ENCODE measurements at regions not wholly inside any gene's neighbourhood (a gene's known extent, or its start where the extent isn't known, plus 50 kb on each side); places are given as distances from the start of the nearest gene placed in this dataset.
A peak's percentile ranks its signal among the peaks of the same experiment; 100 is the strongest.

GRCh38 chr20:12722091-12722490, 286.7 kb upstream of the SPTLC3 start:
- TF ChIP-seq EZH2 (IDR thresholded peaks at IDR 0.05; ENCODE audit: low read length, unreplicated experiment): no peak
- TF ChIP-seq CTCF (conservative IDR thresholded peaks at IDR 0.05; ENCODE audit: low read depth, low read length): no peak
- no peak for TF ChIP-seq EZH2phosphoT487 (IDR thresholded peaks at IDR 0.05; ENCODE audit: borderline replicate concordance, low read length)
- Histone ChIP-seq H3K9ac (ENCODE audit: low read length) (no peak overlapping the region), H3K27me3 (ENCODE audit: low read length) (peaks cover 24% of the 10 kb centered on the region; the same call in 1 of the 2 replicates), H3K4me2 (ENCODE audit: low read length) (no peak overlapping the region), H3K9me3 (ENCODE audit: low read length) (no peaks in the 10 kb centered on the region), H3K9me2 (replicated peaks; ENCODE audit: low read length) (no peaks in the 10 kb centered on the region), H3K4me3 (ENCODE audit: low read length) (no peak overlapping the region), H3F3A (ENCODE audit: low read length, unreplicated experiment) (no peaks in the 10 kb centered on the region), H3K36me3 (ENCODE audit: low read depth, low read length) (no peaks in the 10 kb centered on the region), H4K20me1 (ENCODE audit: low read length) (no peaks in the 10 kb centered on the region), H3K4me1 (ENCODE audit: insufficient read depth, low read length) (no peaks in the 10 kb centered on the region), H3K79me2 (ENCODE audit: low read length) (no peaks in the 10 kb centered on the region), H2AFZ (ENCODE audit: low read length) (no peak overlapping the region), H3K27ac (ENCODE audit: low read length) (no peak overlapping the region)
- intact Hi-C loops (cut with micrococcal nuclease): no loop called here
- DNase-seq: peak; percentile 32
- ChIA-PET CTCF (no interaction called here), POLR2A (ENCODE audit: unreplicated experiment) (no interaction called here)
- no peak for ATAC-seq
- no TSS peak for BruUV-seq (replicated peaks)

- H3K36me3 ChIP-seq (ENCODE audit: low read depth, low read length): no peaks in the 10 kb centered on the region
- no peaks in the 10 kb centered on the region for H3K9me3 ChIP-seq (ENCODE audit: low read length)
- ChIA-PET CTCF (no interaction called here), POLR2A (ENCODE audit: unreplicated experiment) (no interaction called here)
- H2AFZ ChIP-seq (ENCODE audit: low read length): no peak overlapping the region
- no peaks in the 10 kb centered on the region for H3F3A ChIP-seq (ENCODE audit: low read length, unreplicated experiment)
- H3K9me2 ChIP-seq (replicated peaks; ENCODE audit: low read length): no peaks in the 10 kb centered on the region
- no peak overlapping the region for H3K4me2 ChIP-seq (ENCODE audit: low read length)
- H4K20me1 ChIP-seq (ENCODE audit: low read length): no peaks in the 10 kb centered on the region
- intact Hi-C loops (cut with micrococcal nuclease): no loop called here
- no peaks in the 10 kb centered on the region for H3K4me1 ChIP-seq (ENCODE audit: insufficient read depth, low read length)
- H3K79me2 ChIP-seq (ENCODE audit: low read length): no peaks in the 10 kb centered on the region
- no peak overlapping the region for H3K4me3 ChIP-seq (ENCODE audit: low read length)
- no peak overlapping the region for H3K27ac ChIP-seq (ENCODE audit: low read length)
- TF ChIP-seq EZH2 (IDR thresholded peaks at IDR 0.05; ENCODE audit: low read length, unreplicated experiment) (no peak), CTCF (conservative IDR thresholded peaks at IDR 0.05; ENCODE audit: low read depth, low read length) (no peak), EZH2phosphoT487 (IDR thresholded peaks at IDR 0.05; ENCODE audit: borderline replicate concordance, low read length) (no peak)
- BruUV-seq (replicated peaks): no TSS peak
- no peak for DNase-seq
- ATAC-seq: no peak
- no peak overlapping the region for H3K9ac ChIP-seq (ENCODE audit: low read length)
- peaks cover 20% of the 10 kb centered on the region; the same call in 1 of the 2 replicates for H3K27me3 ChIP-seq (ENCODE audit: low read length)
Measured at GRCh38 chr20:12723811-12724210, 285.0 kb upstream of the SPTLC3 start.

GRCh38 chr20:12728782-12729181, 280.0 kb upstream of the SPTLC3 start:
- Histone ChIP-seq H4K20me1 (ENCODE audit: low read length) (no peaks in the 10 kb centered on the region), H3K9ac (ENCODE audit: low read length) (no peak overlapping the region), H3K4me3 (ENCODE audit: low read length) (no peak overlapping the region), H3K9me3 (ENCODE audit: low read length) (no peaks in the 10 kb centered on the region), H2AFZ (ENCODE audit: low read length) (no peak overlapping the region), H3K36me3 (ENCODE audit: low read depth, low read length) (no peaks in the 10 kb centered on the region), H3K4me2 (ENCODE audit: low read length) (no peak overlapping the region), H3K27me3 (ENCODE audit: low read length) (peaks cover 37% of the 10 kb centered on the region), H3K4me1 (ENCODE audit: insufficient read depth, low read length) (no peaks in the 10 kb centered on the region), H3K79me2 (ENCODE audit: low read length) (no peaks in the 10 kb centered on the region), H3K27ac (ENCODE audit: low read length) (no peak overlapping the region), H3K9me2 (replicated peaks; ENCODE audit: low read length) (no peaks in the 10 kb centered on the region), H3F3A (ENCODE audit: low read length, unreplicated experiment) (no peaks in the 10 kb centered on the region)
- BruUV-seq (replicated peaks): no TSS peak
- intact Hi-C loops (cut with micrococcal nuclease): no loop called here
- POLR2A ChIA-PET (ENCODE audit: unreplicated experiment): no interaction called here
- TF ChIP-seq CTCF (conservative IDR thresholded peaks at IDR 0.05; ENCODE audit: low read depth, low read length) (no peak), EZH2 (IDR thresholded peaks at IDR 0.05; ENCODE audit: low read length, unreplicated experiment) (no peak), EZH2phosphoT487 (IDR thresholded peaks at IDR 0.05; ENCODE audit: borderline replicate concordance, low read length) (no peak)
- DNase-seq: no peak
- CTCF ChIA-PET: no interaction called here
- no peak for ATAC-seq

All from PC-3 (cell line).